Smooth muscle cell (in vitro differentiated cells): ENCODE measurements at regions not wholly inside any gene's neighbourhood (a gene's known extent, or its start where the extent isn't known, plus 50 kb on each side); places are given as distances from the start of the nearest gene placed in this dataset.

Experiments used
- DNase-seq: peaks from one replicate; lab custom pipeline; 2025; ENCODE audit not compliant: unreplicated experiment; lab: John Stamatoyannopoulos, UW
- H2AFZ ChIP-seq: fragments of 200-600 bp; sonication (generic); 2 replicates; pipeline ENCODE4 v1.6.0; 2016; ENCODE audit warnings: antibody characterized with exemption, low read depth, mild to moderate bottlenecking
- H3F3A ChIP-seq: fragments of 200-600 bp; sonication (generic); 2 replicates; pipeline ENCODE4 v1.6.0; 2017; ENCODE audit warnings: antibody characterized with exemption, low read depth
- H3K27ac ChIP-seq: fragments of 200-600 bp; sonication (generic); 2 replicates; pipeline ENCODE4 v1.5.1; 2016; ENCODE audit warnings: low read depth, mild to moderate bottlenecking
- H3K27me3 ChIP-seq: fragments of 200-600 bp; sonication (generic); 2 replicates; pipeline ENCODE4 v1.6.1; 2016; ENCODE audit warnings: low read depth, mild to moderate bottlenecking
- H3K36me3 ChIP-seq: fragments of 200-600 bp; sonication (generic); 2 replicates; pipeline ENCODE4 v1.5.1; 2016; ENCODE audit warnings: low read depth
- H3K4me1 ChIP-seq: fragments of 200-600 bp; sonication (generic); 2 replicates; pipeline ENCODE4 v1.5.1; 2016; ENCODE audit warnings: low read depth
- H3K4me2 ChIP-seq: fragments of 200-600 bp; sonication (generic); 2 replicates; pipeline ENCODE4 v1.6.0; 2016; ENCODE audit warnings: mild to moderate bottlenecking
- H3K4me3 ChIP-seq: fragments of 200-600 bp; sonication (generic); 2 replicates; pipeline ENCODE4 v1.5.1; 2016; ENCODE audit warnings: mild to moderate bottlenecking
- H3K79me2 ChIP-seq: fragments of 200-600 bp; sonication (generic); 2 replicates; pipeline ENCODE4 v1.6.0; 2016; ENCODE audit warnings: low read depth, mild to moderate bottlenecking
- H3K9ac ChIP-seq: fragments of 200-600 bp; sonication (generic); 2 replicates; pipeline ENCODE4 v1.6.0; 2016; ENCODE audit warnings: low read depth
- H3K9me3 ChIP-seq: fragments of 200-600 bp; sonication (generic); replicated peaks from 2 replicates; pipeline ENCODE4 v1.5.1; 2016; ENCODE audit warnings: low read depth
- H4K20me1 ChIP-seq: fragments of 200-600 bp; sonication (generic); 2 replicates; pipeline ENCODE4 v1.6.0; 2016; ENCODE audit warnings: low read depth
- CTCF ChIP-seq: fragments of 200-600 bp; sonication (generic); IDR thresholded peaks from 2 replicates; pipeline ENCODE4 v1.5.1; 2017; ENCODE audit warnings: borderline replicate concordance, mild to moderate bottlenecking, antibody characterized with exemption; ENCODE audit not compliant: insufficient read depth, poor library complexity, severe bottlenecking
- WGBS: methylation state at CpG from one replicate; pipeline ENCODE4 v1.1.7; 2016; ENCODE audit warnings: low lambda C conversion rate; 5-methylcytosine and 5-hydroxymethylcytosine counted together

GRCh38 chr20:4449957-4450715 lies 201.0 kb upstream of the ADRA1D start:
- Histone ChIP-seq H4K20me1 (no peaks in the 10 kb centered on the region), H3K27me3 (no peaks in the 10 kb centered on the region), H3K4me2 (peak overlapping the region; percentile 67), H3K79me2 (no peaks in the 10 kb centered on the region), H3F3A (no peaks in the 10 kb centered on the region), H3K4me1 (peaks cover 9% of the 10 kb centered on the region), H3K36me3 (no peaks in the 10 kb centered on the region), H3K27ac (no peak overlapping the region), H3K9ac (no peak overlapping the region), H3K9me3 (no peaks in the 10 kb centered on the region), H3K4me3 (no peak overlapping the region), H2AFZ (no peak overlapping the region)
- peak; percentile 21 for TF ChIP-seq CTCF
- no peak for DNase-seq
- 56% methylated on average over 11 of the region's 11 CpGs for WGBS

GRCh38 chr20:4445784-4446183 lies 196.7 kb upstream of the ADRA1D start:
- H3K9me3 ChIP-seq: no peaks in the 10 kb centered on the region
- WGBS: 68% methylated on average over 4 of the region's 4 CpGs
- H3K36me3 ChIP-seq: no peaks in the 10 kb centered on the region
- H3K9ac ChIP-seq: no peak overlapping the region
- H3K27ac ChIP-seq: no peak overlapping the region
- no peaks in the 10 kb centered on the region for H3K79me2 ChIP-seq
- peaks cover 9% of the 10 kb centered on the region for H3K4me1 ChIP-seq
- no peaks in the 10 kb centered on the region for H3K27me3 ChIP-seq
- H3K4me3 ChIP-seq: no peak overlapping the region
- no peak overlapping the region for H3K4me2 ChIP-seq
- no peak for DNase-seq
- H3F3A ChIP-seq: no peaks in the 10 kb centered on the region
- no peaks in the 10 kb centered on the region for H4K20me1 ChIP-seq
- TF ChIP-seq CTCF: no peak
- no peak overlapping the region for H2AFZ ChIP-seq

- Histone ChIP-seq H3K4me1 (peaks cover 9% of the 10 kb centered on the region), H3K4me3 (no peak overlapping the region), H4K20me1 (no peaks in the 10 kb centered on the region), H3K9me3 (no peaks in the 10 kb centered on the region), H2AFZ (no peak overlapping the region), H3K79me2 (no peaks in the 10 kb centered on the region), H3K9ac (no peak overlapping the region), H3F3A (no peaks in the 10 kb centered on the region), H3K27me3 (no peaks in the 10 kb centered on the region), H3K4me2 (no peak overlapping the region), H3K36me3 (no peaks in the 10 kb centered on the region), H3K27ac (no peak overlapping the region)
- WGBS: 80% methylated on average over 2 of the region's 2 CpGs
- no peak for TF ChIP-seq CTCF
- no peak for DNase-seq
Measured at GRCh38 chr20:4445331-4445730, 196.2 kb upstream of the ADRA1D start.

- Histone ChIP-seq H3F3A (no peaks in the 10 kb centered on the region), H3K4me1 (no peaks in the 10 kb centered on the region), H3K9ac (no peak overlapping the region), H3K79me2 (no peaks in the 10 kb centered on the region), H3K27me3 (no peaks in the 10 kb centered on the region), H3K9me3 (no peaks in the 10 kb centered on the region), H3K4me2 (no peak overlapping the region), H3K36me3 (no peaks in the 10 kb centered on the region), H3K4me3 (no peak overlapping the region), H4K20me1 (no peaks in the 10 kb centered on the region), H2AFZ (no peak overlapping the region), H3K27ac (no peak overlapping the region)
- no peak for TF ChIP-seq CTCF
- 71% methylated on average over 2 of the region's 2 CpGs for WGBS
- no peak for DNase-seq
Measured at GRCh38 chr20:4444404-4444803, 195.3 kb upstream of the ADRA1D start.
